ENCODE measurements at regions not wholly inside any gene's neighbourhood (a gene's known extent, or its start where the extent isn't known, plus 50 kb on each side); places are given as distances from the start of the nearest gene placed in this dataset.

- TF ChIP-seq CTCF (IDR thresholded peaks at IDR 0.05), result no peak
- TF ChIP-seq POLR2A (IDR thresholded peaks at IDR 0.05), result no peak
Measured at GRCh38 chr2:217709478-217710210, 293.2 kb downstream of the TNS1 start.
